ENCODE measurements at regions not wholly inside any gene's neighbourhood (a gene's known extent, or its start where the extent isn't known, plus 50 kb on each side); places are given as distances from the start of the nearest gene placed in this dataset.

- TF ChIP-seq ZBTB33 (IDR thresholded peaks at IDR 0.05; ENCODE audit: extremely low read depth, insufficient replicate concordance, low read length) = no peak
- TF ChIP-seq CBX3 (IDR thresholded peaks at IDR 0.05; ENCODE audit: low read depth) = no peak
- no peak for TF ChIP-seq ZFX (IDR thresholded peaks at IDR 0.05)
- no peak for TF ChIP-seq TCF7L2 (IDR thresholded peaks at IDR 0.05; ENCODE audit: borderline replicate concordance, extremely low read depth, insufficient read depth, insufficient read length)
- TF ChIP-seq FOSL1 (IDR thresholded peaks at IDR 0.05; ENCODE audit: low read depth) = no peak
- no peak for TF ChIP-seq SIN3A (IDR thresholded peaks at IDR 0.05; ENCODE audit: low read depth)
- TF ChIP-seq SP1 (IDR thresholded peaks at IDR 0.05; ENCODE audit: low read depth) = no peak
Observed at GRCh38 chr16:73617738-73618137, 569.8 kb upstream of the ZFHX3 start (continued).

- Histone ChIP-seq H3K4me1 (ENCODE audit: control insufficient read depth in 1 of 2, insufficient read depth in 2 of 2, low read length in 2 of 2) (no peaks in the 10 kb centered on the region), H3K27me3 (ENCODE audit: insufficient read depth, low read length) (peaks cover 75% of the 10 kb centered on the region), H4K20me1 (ENCODE audit: insufficient read depth) (no peaks in the 10 kb centered on the region), H3K36me3 (ENCODE audit: control insufficient read depth in 1 of 2, insufficient read depth in 2 of 2, low read length in 2 of 2) (no peaks in the 10 kb centered on the region), H2AFZ (ENCODE audit: low read depth, low read length, poor library complexity, severe bottlenecking) (no peak overlapping the region), H3K4me2 (ENCODE audit: low read length) (no peak overlapping the region), H3K27ac (ENCODE audit: low read depth, low read length) (no peak overlapping the region), H3K4me3 (replicated peaks in 1 of 2; ENCODE audit: low read depth in 1 of 2, low read length in 2 of 2) (no peak overlapping the region), H3K9ac (ENCODE audit: low read length) (no peak overlapping the region), H3K9me2 (ENCODE audit: insufficient read depth) (no peaks in the 10 kb centered on the region), H3K9me3 (ENCODE audit: control insufficient read depth in 1 of 2, insufficient read depth in 1 of 2, low read depth in 1 of 2, low read length in 2 of 2) (no peaks in the 10 kb centered on the region), H3K79me2 (ENCODE audit: insufficient read depth, low read length) (no peaks in the 10 kb centered on the region)
- ChIA-PET POLR2A (no interaction called here), CTCF (interaction anchor here (1.3 kb wide), 1 partner anchor 262 kb away, joined by 4 read pairs; no protein-coding TSS in a partner anchor), RAD21 (ENCODE audit: low non-redundant PET in 1 of 2, low total read pairs in 2 of 2, uncharacterized antibody in 2 of 2, unreplicated experiment in 2 of 2) (no interaction called here)
- ATAC-seq (no peak), DNase-seq (ENCODE audit: low read depth, low spot score) (no peak)
- BruUV-seq (replicated peaks) = no TSS peak
- intact Hi-C loops (cut with micrococcal nuclease) = no loop called here
- TF ChIP-seq RAD21 (IDR thresholded peaks at IDR 0.05; ENCODE audit: low read depth) (no peak), CEBPB (IDR thresholded peaks at IDR 0.05; ENCODE audit: low read depth) (no peak), REST (IDR thresholded peaks at IDR 0.05; ENCODE audit: low read depth) (no peak), EZH2phosphoT487 (IDR thresholded peaks at IDR 0.05; ENCODE audit: borderline replicate concordance) (no peak), ZBTB33 (IDR thresholded peaks at IDR 0.05; ENCODE audit: extremely low read depth, insufficient replicate concordance, low read length) (no peak), SRF (IDR thresholded peaks at IDR 0.05; ENCODE audit: low read depth) (no peak), SP1 (IDR thresholded peaks at IDR 0.05; ENCODE audit: low read depth) (no peak), EGR1 (IDR thresholded peaks at IDR 0.05; ENCODE audit: low read depth) (no peak), FOSL1 (IDR thresholded peaks at IDR 0.05; ENCODE audit: low read depth) (no peak)
Observed at GRCh38 chr16:73616770-73617169, 568.8 kb upstream of the ZFHX3 start.
